ENCODE measurements at regions not wholly inside any gene's neighbourhood (a gene's known extent, or its start where the extent isn't known, plus 50 kb on each side); places are given as distances from the start of the nearest gene placed in this dataset.

GRCh38 chrX:150200361-150200760, 162.8 kb upstream of the MAMLD1 start:
- Histone ChIP-seq H3K4me3 (ENCODE audit: low read depth in 1 of 2, low read length in 2 of 2) (no peak overlapping the region), H3K27me3 (ENCODE audit: control insufficient read depth in 1 of 2, insufficient read depth in 2 of 2, low read length in 2 of 2) (no peaks in the 10 kb centered on the region), H3K4me1 (ENCODE audit: control insufficient read depth in 2 of 2, insufficient read depth in 2 of 2, low read length in 1 of 2) (peaks cover 0 to 2% of the 10 kb centered on the region in 2 donors), H3K27ac (ENCODE audit: low read depth in 2 of 2, low read length in 1 of 2) (no peak overlapping the region), H3K36me3 (ENCODE audit: control insufficient read depth in 2 of 2, insufficient read depth in 2 of 2, low read length in 1 of 2) (no peaks in the 10 kb centered on the region), H3K9me3 (ENCODE audit: control insufficient read depth in 2 of 2, insufficient read depth in 1 of 2, low read depth in 1 of 2, low read length in 1 of 2) (no peaks in the 10 kb centered on the region)
- 83 to 100% methylated on average over 2 of the region's 2 CpGs for WGBS, 2 donors

- Histone ChIP-seq H3K27me3 (ENCODE audit: control insufficient read depth in 1 of 2, insufficient read depth in 2 of 2, low read length in 2 of 2) (no peaks in the 10 kb centered on the region), H3K36me3 (ENCODE audit: control insufficient read depth in 2 of 2, insufficient read depth in 2 of 2, low read length in 1 of 2) (no peaks in the 10 kb centered on the region), H3K9me3 (ENCODE audit: control insufficient read depth in 2 of 2, insufficient read depth in 1 of 2, low read depth in 1 of 2, low read length in 1 of 2) (no peaks in the 10 kb centered on the region), H3K4me1 (ENCODE audit: control insufficient read depth in 2 of 2, insufficient read depth in 2 of 2, low read length in 1 of 2) (peaks cover 0 to 2% of the 10 kb centered on the region in 2 donors), H3K27ac (ENCODE audit: low read depth in 2 of 2, low read length in 1 of 2) (no peak overlapping the region), H3K4me3 (ENCODE audit: low read depth in 1 of 2, low read length in 2 of 2) (no peak overlapping the region)
- WGBS, 2 donors = 23 to 35% methylated on average over 5 of the region's 5 CpGs
These were observed 162.3 kb upstream of the MAMLD1 start for GRCh38 chrX:150200820-150201287.

- no peak overlapping the region for H3K27ac ChIP-seq (ENCODE audit: low read depth in 2 of 2, low read length in 1 of 2)
- WGBS, 2 donors = 95 to 97% methylated on average over 7 of the region's 7 CpGs
These were observed 161.7 kb upstream of the MAMLD1 start for GRCh38 chrX:150201391-150201790.

DNA sequence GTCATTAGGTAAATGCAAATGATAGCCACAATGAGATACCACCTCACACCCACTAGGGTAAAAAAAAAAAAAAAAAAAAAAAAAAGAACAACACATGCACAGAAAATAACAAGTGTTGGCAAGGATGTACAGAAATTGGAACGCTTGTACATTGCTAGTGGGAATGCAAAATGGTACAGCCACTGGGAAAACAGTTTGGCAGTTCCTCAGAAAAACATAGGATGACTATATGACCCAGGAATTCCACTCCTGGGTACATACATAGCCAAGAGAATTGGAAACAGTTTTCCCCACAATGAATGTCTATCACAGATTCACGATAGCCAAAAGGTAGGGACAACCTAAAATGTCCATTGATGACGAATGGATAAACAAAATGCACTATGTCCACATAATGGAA, 161.3 kb upstream of the MAMLD1 start:
- H3K4me1 ChIP-seq (ENCODE audit: control insufficient read depth in 2 of 2, insufficient read depth in 2 of 2, low read length in 1 of 2) = peaks cover 0 to 2% of the 10 kb centered on the region in 2 donors
- no peak overlapping the region for H3K27ac ChIP-seq (ENCODE audit: low read depth in 2 of 2, low read length in 1 of 2)
- no peaks in the 10 kb centered on the region for H3K27me3 ChIP-seq (ENCODE audit: control insufficient read depth in 1 of 2, insufficient read depth in 2 of 2, low read length in 2 of 2)
- 72 to 93% methylated on average over 3 of the region's 3 CpGs for WGBS, 2 donors
- H3K9me3 ChIP-seq (ENCODE audit: control insufficient read depth in 2 of 2, insufficient read depth in 1 of 2, low read depth in 1 of 2, low read length in 1 of 2) = no peaks in the 10 kb centered on the region
- H3K4me3 ChIP-seq (ENCODE audit: low read depth in 1 of 2, low read length in 2 of 2) = no peak overlapping the region
- H3K36me3 ChIP-seq (ENCODE audit: control insufficient read depth in 2 of 2, insufficient read depth in 2 of 2, low read length in 1 of 2) = no peaks in the 10 kb centered on the region

More at GRCh38 chrX:150201391-150201790, 161.7 kb upstream of the MAMLD1 start:
- no peak overlapping the region for H3K4me3 ChIP-seq (ENCODE audit: low read depth in 1 of 2, low read length in 2 of 2)
- H3K9me3 ChIP-seq (ENCODE audit: control insufficient read depth in 2 of 2, insufficient read depth in 1 of 2, low read depth in 1 of 2, low read length in 1 of 2) = no peaks in the 10 kb centered on the region
- H3K4me1 ChIP-seq (ENCODE audit: control insufficient read depth in 2 of 2, insufficient read depth in 2 of 2, low read length in 1 of 2) = peaks cover 0 to 2% of the 10 kb centered on the region in 2 donors
- H3K27me3 ChIP-seq (ENCODE audit: control insufficient read depth in 1 of 2, insufficient read depth in 2 of 2, low read length in 2 of 2) = no peaks in the 10 kb centered on the region
- no peaks in the 10 kb centered on the region for H3K36me3 ChIP-seq (ENCODE audit: control insufficient read depth in 2 of 2, insufficient read depth in 2 of 2, low read length in 1 of 2)

GRCh38 chrX:150202641-150203247, 160.4 kb upstream of the MAMLD1 start:
- H3K27me3 ChIP-seq (ENCODE audit: control insufficient read depth in 1 of 2, insufficient read depth in 2 of 2, low read length in 2 of 2) = no peaks in the 10 kb centered on the region
- no peak overlapping the region for H3K4me3 ChIP-seq (ENCODE audit: low read depth in 1 of 2, low read length in 2 of 2)
- no peaks in the 10 kb centered on the region for H3K36me3 ChIP-seq (ENCODE audit: control insufficient read depth in 2 of 2, insufficient read depth in 2 of 2, low read length in 1 of 2)
- peaks cover 0 to 2% of the 10 kb centered on the region in 2 donors for H3K4me1 ChIP-seq (ENCODE audit: control insufficient read depth in 2 of 2, insufficient read depth in 2 of 2, low read length in 1 of 2)
- H3K9me3 ChIP-seq (ENCODE audit: control insufficient read depth in 2 of 2, insufficient read depth in 1 of 2, low read depth in 1 of 2, low read length in 1 of 2) = no peaks in the 10 kb centered on the region
- H3K27ac ChIP-seq (ENCODE audit: low read depth in 2 of 2, low read length in 1 of 2) = no peak overlapping the region
- 48 to 70% methylated on average over 11 of the region's 11 CpGs for WGBS, 2 donors

DNA sequence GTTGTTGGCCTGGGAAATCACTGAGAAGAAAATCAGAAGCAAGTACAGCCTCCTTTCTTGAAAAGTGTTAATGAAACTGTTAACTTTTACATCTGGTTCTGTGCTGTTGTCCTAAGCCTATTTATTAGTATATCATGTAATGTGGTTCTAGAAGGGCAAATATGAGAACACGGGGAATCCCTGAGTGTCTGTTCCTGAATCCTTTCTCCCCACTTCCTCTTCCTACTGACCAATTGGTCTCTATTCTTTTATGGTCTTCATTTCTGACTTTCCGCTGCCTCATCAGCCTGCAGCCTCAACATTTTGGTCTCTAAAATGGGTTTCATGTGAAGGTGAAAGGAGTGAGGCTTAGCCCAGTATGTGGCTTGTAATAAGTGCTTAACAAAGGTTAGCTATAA, 159.9 kb upstream of the MAMLD1 start:
- Histone ChIP-seq H3K4me1 (ENCODE audit: control insufficient read depth in 2 of 2, insufficient read depth in 2 of 2, low read length in 1 of 2) (peaks cover 0 to under 1% of the 10 kb centered on the region in 2 donors), H3K27me3 (ENCODE audit: control insufficient read depth in 1 of 2, insufficient read depth in 2 of 2, low read length in 2 of 2) (no peaks in the 10 kb centered on the region), H3K36me3 (ENCODE audit: control insufficient read depth in 2 of 2, insufficient read depth in 2 of 2, low read length in 1 of 2) (no peaks in the 10 kb centered on the region), H3K27ac (ENCODE audit: low read depth in 2 of 2, low read length in 1 of 2) (no peak overlapping the region), H3K4me3 (ENCODE audit: low read depth in 1 of 2, low read length in 2 of 2) (no peak overlapping the region), H3K9me3 (ENCODE audit: control insufficient read depth in 2 of 2, insufficient read depth in 1 of 2, low read depth in 1 of 2, low read length in 1 of 2) (no peaks in the 10 kb centered on the region)
- WGBS, 2 donors = 83% methylated on average over 2 of the region's 2 CpGs

DNA sequence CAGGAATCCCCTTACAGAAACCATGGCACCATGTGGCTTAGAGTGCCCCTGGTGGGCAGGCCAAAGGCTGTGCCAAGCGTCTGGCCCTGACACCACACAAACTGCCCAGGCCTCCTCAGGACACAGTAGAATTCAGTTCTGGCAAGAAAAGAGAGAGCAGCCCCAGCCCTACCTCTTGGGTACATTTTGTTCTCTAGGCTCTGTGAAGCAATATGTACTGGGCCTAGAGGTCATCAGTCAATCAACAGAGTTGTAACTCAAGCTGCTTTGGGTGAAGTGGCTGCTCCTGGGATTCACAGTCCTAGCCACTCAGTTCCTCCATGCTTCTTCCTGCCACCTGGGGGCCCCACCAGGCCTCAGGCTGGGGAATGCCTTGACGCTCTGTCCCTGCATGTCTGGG, 158.1 kb upstream of the MAMLD1 start:
- WGBS, 2 donors = 75 to 93% methylated on average over 2 of the region's 2 CpGs
- no peak overlapping the region for H3K27ac ChIP-seq (ENCODE audit: low read depth in 2 of 2, low read length in 1 of 2)
- H3K4me3 ChIP-seq (ENCODE audit: low read depth in 1 of 2, low read length in 2 of 2) = no peak overlapping the region
- H3K27me3 ChIP-seq (ENCODE audit: control insufficient read depth in 1 of 2, insufficient read depth in 2 of 2, low read length in 2 of 2) = peaks cover 0 to 2% of the 10 kb centered on the region in 2 donors
- no peaks in the 10 kb centered on the region for H3K9me3 ChIP-seq (ENCODE audit: control insufficient read depth in 2 of 2, insufficient read depth in 1 of 2, low read depth in 1 of 2, low read length in 1 of 2)
- no peaks in the 10 kb centered on the region for H3K36me3 ChIP-seq (ENCODE audit: control insufficient read depth in 2 of 2, insufficient read depth in 2 of 2, low read length in 1 of 2)
- no peaks in the 10 kb centered on the region for H3K4me1 ChIP-seq (ENCODE audit: control insufficient read depth in 2 of 2, insufficient read depth in 2 of 2, low read length in 1 of 2)

- no peak overlapping the region for H3K27ac ChIP-seq (ENCODE audit: low read depth in 2 of 2, low read length in 1 of 2)
- WGBS, 2 donors = 81 to 97% methylated on average over 1 of the region's 1 CpG
- peaks cover 0 to 2% of the 10 kb centered on the region in 2 donors for H3K27me3 ChIP-seq (ENCODE audit: control insufficient read depth in 1 of 2, insufficient read depth in 2 of 2, low read length in 2 of 2)
- H3K36me3 ChIP-seq (ENCODE audit: control insufficient read depth in 2 of 2, insufficient read depth in 2 of 2, low read length in 1 of 2) = no peaks in the 10 kb centered on the region
- H3K9me3 ChIP-seq (ENCODE audit: control insufficient read depth in 2 of 2, insufficient read depth in 1 of 2, low read depth in 1 of 2, low read length in 1 of 2) = no peaks in the 10 kb centered on the region
- H3K4me3 ChIP-seq (ENCODE audit: low read depth in 1 of 2, low read length in 2 of 2) = no peak overlapping the region
- no peaks in the 10 kb centered on the region for H3K4me1 ChIP-seq (ENCODE audit: control insufficient read depth in 2 of 2, insufficient read depth in 2 of 2, low read length in 1 of 2)
These were observed 155.4 kb upstream of the MAMLD1 start for GRCh38 chrX:150207733-150208132.

GRCh38 chrX:150211988-150212387, 151.1 kb upstream of the MAMLD1 start:
- no peaks in the 10 kb centered on the region for H3K36me3 ChIP-seq (ENCODE audit: control insufficient read depth in 2 of 2, insufficient read depth in 2 of 2, low read length in 1 of 2)
- peaks cover 0 to 2% of the 10 kb centered on the region in 2 donors for H3K27me3 ChIP-seq (ENCODE audit: control insufficient read depth in 1 of 2, insufficient read depth in 2 of 2, low read length in 2 of 2)
- H3K9me3 ChIP-seq (ENCODE audit: control insufficient read depth in 2 of 2, insufficient read depth in 1 of 2, low read depth in 1 of 2, low read length in 1 of 2) = no peaks in the 10 kb centered on the region
- no peaks in the 10 kb centered on the region for H3K4me1 ChIP-seq (ENCODE audit: control insufficient read depth in 2 of 2, insufficient read depth in 2 of 2, low read length in 1 of 2)
- WGBS, 2 donors = 77 to 92% methylated on average over 6 of the region's 6 CpGs
- no peak overlapping the region for H3K27ac ChIP-seq (ENCODE audit: low read depth in 2 of 2, low read length in 1 of 2)
- H3K4me3 ChIP-seq (ENCODE audit: low read depth in 1 of 2, low read length in 2 of 2) = no peak overlapping the region
